HG03280 (cell line): ENCODE measurements at regions not wholly inside any gene's neighbourhood (a gene's known extent, or its start where the extent isn't known, plus 50 kb on each side); places are given as distances from the start of the nearest gene placed in this dataset.

Source experiments
- ATAC-seq: cut with Tn5 transposase; IDR thresholded peaks from one replicate; pipeline ENCODE4 v1.9.1; 2021; ENCODE audit warnings: mild to moderate bottlenecking, moderate library complexity; ENCODE audit not compliant: unreplicated experiment

DNA sequence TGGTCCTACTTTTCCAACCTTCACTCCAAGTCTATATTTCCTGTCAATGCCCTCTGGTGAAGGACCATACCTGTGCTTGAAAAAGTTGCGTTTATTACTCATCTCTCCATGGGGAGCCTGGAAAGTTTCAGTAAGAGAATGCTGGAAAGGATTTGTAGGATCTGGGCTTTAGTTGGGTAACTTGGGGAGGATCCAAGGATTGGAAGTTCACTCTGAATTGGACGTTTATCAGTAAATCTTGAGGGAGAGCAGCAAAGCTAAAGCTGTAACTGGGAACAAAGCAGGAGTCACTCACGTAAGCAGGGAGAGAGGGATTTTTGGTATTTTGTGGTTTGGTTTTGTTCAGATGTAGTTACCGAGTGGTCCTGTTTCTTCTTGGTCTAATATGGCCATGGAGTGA, 51.4 kb upstream of the NPVF start:
- no peak for ATAC-seq

DNA sequence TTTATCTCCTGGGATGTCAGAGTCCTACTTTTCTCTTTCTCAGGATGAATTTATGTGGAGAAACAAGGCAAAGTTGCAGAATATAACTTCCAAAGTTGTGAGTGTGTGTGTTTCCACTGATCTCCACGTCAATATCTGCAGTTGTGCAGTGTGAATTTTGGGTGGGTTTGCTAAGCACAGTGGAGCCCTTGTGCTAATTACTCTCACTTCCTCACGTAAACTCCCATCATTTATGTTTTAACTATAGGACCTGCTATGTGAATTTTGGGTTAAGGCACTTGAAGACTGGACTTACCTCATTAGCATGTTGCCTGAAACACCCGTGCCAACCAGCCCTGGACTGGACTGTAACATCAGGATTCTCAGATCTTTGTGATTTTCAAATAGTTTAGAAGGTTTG, 51.9 kb upstream of the NPVF start:
- ATAC-seq: no peak

DNA sequence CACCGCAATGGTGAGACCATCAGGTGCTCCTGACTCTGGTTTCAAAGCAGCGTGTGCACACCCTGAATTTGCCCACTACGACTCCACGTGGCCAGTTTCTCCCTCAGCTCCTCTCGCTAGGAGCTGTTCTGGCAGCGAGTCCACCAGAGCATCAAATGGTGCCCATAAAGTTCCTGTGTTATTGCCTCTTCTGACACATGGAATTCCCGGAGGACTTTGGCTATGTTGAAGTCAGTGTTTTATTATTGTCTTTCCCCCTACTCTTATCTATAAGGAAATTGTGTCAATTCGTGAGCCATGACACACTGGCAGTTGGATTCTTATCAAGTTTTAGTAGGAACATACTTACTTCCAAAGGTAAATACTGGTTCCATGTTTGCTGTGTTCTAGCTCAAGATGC, 53.9 kb upstream of the NPVF start:
- no peak for ATAC-seq

DNA sequence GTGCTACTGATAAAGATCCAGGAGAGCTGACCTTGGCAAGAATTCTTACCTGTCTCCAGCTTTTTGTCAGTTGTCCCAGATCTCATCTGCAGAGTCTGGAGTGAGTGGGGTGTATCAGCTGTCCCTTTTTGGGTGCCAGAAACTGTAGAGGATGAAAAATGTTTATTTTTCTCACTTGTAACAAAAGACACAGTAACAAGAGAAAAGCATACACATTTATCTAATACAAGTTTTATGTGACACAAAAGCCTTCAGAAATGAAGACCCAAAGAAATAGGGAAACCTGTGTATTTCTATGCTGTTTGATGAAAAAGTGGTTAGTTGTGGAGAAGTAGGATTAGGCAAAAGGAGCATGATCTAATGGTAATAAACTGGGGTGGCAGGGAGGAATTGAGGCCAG, 58.5 kb upstream of the NPVF start:
- no peak for ATAC-seq

DNA sequence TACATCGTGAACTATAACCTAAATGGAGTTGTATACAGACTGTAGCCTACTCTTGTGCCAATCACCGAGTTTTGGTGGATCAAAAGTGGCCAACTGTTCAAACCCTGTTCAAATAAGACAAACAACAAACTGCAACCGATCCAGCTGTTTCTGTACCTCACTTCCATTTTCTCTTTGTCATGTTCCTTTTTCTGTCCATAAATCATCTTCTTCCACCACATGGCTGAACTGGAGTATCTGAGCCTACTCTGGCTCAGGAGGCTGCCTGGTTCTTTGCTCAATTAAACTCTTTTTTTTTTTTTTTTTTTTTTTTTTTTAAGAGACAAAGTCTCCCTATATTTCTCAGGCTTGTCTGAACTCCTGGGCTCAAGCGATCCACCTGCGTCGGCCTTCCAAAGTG, 59.0 kb upstream of the NPVF start:
- ATAC-seq: no peak

DNA sequence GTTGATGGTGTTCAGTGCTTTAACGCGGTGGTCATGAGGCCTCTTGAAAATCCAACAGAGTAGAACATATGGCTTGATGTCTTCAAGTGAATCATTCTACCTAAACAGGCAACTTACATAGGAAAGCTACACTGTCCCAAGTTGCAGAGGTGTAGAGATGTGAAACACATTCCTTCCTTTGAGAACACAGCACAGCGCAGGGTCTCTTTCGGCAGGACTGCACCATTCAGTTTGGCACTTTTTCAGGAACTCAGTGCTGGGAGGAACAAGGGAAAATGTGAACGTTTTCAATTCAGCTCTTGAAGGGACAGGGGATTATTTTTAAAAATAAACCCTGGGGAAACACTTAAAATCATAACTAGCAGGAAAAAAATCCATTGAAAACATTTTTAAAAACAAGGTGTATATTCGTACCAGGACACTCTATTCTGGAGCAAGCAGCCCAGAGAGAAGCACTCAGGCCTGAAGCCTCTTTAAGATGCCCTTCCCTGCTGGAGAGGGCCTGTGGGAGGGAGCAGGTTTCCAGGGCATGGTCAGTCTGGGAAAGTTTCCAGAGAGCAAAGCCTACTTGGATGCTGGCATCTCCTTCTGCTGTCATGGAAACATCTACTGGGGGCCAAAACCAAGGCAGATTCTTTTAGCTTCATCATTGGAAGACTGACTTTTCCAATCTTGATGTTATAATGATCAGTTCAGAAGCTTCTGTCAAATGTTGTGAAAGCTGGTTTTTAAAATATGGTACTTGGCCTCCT, 60.4 kb upstream of the NPVF start:
- ATAC-seq: no peak

DNA sequence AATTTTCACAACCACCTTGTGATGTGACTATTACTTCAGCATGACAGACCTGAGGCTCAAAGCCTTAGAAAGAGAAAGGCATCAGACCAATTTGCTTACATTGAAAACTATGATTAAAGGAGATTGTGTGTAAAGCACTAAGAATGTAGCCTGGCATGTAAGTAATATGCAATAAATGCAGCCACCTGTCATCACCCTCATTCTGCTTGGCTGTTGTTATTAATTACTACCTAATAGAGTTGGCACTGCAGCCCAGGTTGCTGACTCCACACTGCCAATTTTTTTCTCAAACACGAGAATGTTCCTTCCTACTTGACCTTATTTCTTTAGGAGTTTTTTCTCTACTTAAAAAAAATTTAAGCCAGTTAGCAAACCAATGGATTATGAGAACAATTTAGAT, 61.2 kb upstream of the NPVF start:
- ATAC-seq: no peak

DNA sequence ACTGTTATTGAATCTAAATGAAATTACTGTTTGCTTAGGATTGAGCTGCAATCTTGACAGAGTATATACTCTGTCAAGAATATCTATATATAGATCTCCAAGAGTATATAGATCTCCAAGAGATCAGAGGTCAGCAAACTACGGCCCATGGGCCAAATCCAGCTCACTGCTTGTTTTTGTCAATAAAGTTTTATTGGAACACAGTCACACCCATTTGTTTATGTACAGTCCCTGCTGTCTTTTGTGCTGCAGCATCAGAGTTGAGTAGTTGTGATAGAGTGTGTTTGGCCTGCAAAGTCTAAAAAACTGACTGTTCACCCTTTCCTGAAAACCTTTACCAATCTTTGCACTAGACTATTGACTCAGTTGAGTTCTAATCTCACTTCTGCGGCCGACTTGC, 66.3 kb upstream of the NPVF start:
- no peak for ATAC-seq

DNA sequence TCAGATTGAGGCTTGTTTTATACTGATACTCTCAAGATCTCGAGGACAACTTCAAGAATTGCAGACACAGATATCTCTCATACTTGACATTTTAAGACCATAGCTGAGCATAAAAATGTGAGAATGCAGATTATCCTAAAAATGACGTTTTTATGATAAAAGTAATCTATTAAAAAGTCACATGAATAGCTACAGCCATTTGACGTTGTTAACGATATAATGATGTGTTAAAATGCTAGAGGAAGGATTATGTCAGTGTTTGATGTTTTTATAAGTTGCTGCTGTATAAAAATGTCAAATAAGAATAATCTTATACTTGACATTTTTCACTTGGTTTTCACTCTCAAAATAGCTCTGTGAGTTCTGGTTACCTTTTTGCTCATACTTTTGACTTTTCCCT, 67.1 kb upstream of the NPVF start:
- ATAC-seq: no peak

DNA sequence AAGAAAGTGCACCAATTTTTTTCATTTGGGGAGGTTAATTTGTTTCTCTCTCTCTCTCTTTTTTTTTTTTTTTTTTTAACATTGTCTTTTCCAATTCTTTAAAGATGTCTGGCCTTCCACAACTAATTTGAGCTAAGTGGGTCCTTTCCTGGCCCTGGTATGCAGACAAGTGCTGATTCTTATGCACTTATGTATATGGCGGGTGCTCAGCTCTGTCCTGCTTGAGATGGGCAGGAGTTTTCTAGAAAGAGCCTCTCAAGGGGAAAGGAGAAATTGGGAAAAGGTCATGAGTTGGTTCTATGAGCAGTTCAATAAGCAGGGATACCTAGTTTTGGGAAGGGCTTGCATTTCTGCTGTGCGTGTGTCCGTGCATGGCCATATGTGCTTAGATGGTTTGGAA, 67.8 kb upstream of the NPVF start:
- ATAC-seq: no peak

DNA sequence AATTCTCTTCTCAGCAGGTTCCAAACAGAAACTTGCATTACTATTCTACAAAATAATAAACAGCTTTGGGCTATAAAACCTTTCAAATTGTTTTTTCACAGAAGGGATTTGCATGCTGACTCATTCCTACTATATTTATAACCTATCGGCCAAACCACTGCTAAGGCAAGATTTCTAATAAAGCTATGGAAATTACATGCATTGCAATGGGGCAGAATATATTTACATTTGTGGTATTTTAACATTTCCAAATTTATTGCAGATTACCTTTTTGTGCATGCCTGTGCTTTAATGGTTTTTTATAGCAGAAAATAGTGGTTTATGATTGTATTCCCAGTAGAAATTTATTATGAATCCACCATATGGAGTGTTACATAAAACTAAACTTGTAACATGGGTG, 69.0 kb upstream of the NPVF start:
- ATAC-seq: no peak

DNA sequence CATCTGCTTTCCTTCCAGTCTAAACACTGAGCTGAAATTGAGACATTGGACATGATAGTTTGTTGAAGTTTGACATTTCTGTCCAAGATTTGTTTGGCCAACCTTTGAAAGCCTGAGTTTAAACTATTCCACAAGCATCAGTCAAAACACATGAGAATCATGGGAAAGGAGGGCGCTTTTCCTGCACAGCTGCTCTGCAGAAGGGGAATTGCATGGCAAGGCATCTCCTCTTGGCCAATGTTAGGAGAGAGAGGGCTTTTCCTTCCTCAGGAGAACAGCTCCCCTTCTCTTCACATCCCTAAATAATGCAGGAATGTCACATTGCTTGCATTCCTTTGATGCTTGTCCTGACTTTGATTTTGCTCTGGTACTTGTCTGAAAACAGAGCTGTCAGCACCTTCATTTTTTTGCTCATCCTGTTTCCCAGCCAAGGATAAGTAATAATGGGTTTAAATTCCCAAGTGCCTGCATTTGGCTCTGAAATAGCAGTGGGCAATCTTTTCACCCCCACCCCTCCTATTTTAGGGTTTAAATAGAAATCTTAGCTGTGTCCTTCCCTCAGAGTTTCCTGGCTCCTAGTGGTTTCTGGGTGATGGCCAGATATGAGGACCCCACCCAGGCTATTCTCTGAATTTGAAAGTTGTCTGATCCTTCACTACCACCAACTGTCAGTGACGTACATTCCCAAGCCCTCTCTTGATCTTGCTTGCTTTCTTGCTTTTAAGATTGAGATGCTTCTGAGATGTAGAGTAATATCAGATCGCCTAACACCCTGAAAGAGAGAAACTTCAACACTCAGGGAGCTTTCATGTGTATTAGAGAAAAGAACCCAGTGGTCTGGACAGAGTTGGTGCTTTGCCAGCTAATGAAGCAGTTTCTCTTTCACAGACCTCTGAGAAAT, 75.2 kb upstream of the NPVF start:
- no peak for ATAC-seq

DNA sequence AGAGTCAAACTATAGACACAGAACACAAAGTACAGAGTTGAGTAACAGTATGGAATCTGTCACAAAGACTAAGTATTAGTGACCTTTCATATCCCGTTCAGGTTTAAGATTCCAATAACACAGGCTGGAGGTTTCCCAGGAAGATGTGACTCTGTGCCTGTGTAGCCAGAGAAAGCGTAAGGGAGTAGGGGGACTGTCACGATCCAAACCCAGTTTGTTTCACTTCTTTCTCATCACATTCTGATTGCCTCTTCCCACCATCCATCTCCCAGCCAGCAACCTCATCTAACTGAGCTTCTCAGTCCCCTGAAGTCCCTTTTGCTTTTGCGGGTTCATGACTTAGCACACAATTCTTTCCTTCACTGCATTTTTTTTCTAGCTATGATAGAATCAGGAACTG, 76.4 kb upstream of the NPVF start:
- ATAC-seq: no peak

DNA sequence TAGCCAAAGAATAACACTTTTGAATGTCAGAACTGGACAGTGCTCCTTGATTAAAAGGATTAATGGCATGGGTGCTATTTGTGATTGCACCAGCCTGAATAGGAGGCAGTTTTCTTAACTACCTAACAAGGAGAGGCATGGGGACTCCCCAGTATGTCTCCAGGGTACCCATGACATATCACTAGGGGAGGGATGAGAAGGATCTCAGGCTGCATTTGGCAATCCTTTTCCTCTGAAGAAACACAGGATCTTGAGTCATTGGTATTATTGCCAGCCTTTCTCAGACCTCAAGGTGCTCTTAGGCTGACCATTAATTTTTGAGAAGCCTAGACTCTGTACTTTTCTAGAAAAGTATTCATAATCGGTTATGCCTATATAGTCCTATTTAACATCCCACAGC, 77.5 kb upstream of the NPVF start:
- no peak for ATAC-seq

DNA sequence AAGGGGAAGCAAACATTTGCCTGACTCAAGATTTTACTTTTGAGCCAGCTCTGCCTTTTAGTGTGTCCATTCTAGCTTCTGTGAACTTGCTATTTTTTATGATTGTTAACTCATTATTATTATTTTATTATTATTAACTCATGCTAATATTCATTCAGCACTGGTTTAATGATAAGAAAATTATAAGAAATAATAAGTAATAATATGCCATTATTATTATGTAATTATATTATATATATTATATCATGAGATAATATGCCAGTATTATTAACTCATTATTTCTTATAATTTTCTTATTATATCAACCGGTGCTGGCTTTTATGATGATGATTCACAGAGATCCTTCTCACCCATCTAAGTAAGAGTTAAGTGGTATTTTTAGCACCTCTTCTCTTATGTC, 79.3 kb upstream of the NPVF start:
- ATAC-seq: no peak

DNA sequence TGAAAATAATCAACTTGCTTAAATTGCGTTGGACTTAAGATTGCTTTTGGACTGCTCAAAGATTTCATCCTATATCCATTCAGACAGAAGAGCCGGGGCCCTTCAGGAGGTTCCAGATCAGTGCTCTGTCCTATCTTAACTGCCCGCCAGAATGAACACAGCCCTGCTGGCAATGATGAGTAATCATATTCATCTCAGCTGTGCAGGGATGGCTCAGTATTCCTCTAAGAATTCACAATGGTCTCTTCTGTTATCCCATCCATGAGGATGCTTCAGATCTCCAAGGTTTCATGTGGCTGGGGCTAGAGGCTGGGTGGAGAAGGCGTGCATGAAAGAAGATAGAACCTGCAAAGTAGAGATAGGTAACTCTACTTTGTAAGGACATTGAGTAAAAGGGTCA, 80.0 kb upstream of the NPVF start:
- no peak for ATAC-seq

DNA sequence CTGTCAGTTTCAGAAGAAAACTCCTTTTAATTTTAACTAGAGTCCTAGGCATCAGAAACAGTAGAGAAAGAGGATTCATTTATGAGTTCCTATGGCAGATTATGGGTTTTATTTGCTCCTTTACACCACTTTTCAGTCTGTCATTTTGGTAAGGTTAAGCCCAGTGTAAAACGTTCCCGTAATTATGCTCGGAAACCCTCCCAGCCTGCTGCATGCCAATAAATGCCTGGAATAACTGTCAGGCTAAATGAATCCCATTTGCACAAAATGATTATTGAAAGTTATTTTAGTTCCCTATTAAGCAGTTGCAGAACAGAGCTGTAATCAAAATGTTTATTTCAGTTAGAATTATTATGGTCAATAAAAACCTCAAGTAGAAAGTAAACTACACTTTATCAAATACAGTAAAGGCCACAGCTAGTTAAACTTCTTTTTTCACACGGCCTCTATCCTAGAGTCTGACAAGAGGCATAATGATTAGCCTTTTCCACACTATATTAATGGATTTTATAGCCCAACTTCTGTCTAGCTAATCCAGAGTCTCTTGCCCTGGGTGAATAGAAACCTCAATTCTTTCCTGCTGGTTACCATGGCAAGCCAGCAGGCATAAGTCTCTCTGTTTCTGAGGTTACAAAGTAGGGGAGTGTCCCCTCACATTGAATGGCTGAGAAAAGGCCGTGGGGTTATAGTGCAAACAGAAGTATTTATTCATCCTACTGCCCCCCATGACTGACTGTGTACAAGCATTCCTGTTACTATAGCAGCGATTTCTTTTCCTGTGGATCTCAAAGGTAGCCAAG, 80.8 kb upstream of the NPVF start:
- no peak for ATAC-seq

DNA sequence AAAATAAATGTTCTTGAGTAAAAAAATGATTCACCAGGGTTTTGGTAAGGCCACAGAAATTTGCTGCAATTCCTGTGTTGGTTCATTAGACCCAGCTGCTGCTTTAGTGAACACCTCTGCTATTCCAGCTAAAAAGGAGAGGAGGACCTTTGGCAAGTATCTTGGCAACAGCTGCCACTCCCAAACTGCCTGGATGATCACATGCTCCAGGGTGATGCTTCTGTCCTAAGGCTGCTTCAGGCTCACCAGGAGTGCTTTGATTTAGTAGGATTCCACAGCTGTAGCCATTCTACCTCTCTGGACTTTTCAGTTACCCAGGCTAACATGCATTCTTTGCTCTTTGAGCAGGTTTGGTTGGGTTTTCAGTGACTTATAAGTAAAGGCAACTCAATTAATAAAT, 82.6 kb upstream of the NPVF start:
- ATAC-seq: no peak

DNA sequence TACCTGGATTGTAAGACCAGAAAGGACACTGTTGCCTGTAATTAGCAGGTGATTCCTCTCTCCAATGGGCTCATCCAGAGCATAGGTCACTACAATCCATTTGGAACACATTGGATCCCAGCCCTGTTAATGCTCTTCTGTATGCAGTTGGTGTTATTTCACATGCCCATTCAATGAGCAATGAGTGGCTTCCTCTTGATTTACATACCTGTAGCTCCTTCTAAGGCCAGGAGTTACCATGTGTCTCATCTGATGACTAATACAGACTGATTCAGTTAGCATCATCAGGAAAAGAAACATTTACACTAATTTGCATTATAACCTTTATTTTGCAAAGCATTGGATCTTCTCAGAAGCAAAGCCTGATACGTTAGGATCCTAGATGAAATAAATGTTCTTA, 83.1 kb upstream of the NPVF start:
- ATAC-seq: no peak

DNA sequence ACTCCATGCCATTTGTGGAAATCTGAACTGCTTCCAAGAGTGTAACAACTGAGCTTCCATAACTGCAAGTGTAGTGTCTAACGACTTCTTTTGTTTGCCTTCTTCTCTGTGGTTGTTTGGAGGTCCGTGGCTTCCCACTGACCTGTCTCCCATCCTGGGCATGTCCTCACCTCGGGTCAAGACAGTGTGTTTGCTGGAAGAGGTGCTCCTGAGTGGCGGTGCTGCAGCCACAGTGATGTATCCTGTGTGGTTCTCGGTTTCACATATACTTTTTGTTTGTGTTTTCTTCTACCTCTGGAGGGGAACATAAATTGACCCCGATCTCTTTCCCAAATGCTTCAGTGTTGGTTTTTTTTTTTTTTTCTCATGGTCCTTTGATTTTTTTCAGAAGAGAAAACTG, 84.7 kb upstream of the NPVF start:
- ATAC-seq: no peak

DNA sequence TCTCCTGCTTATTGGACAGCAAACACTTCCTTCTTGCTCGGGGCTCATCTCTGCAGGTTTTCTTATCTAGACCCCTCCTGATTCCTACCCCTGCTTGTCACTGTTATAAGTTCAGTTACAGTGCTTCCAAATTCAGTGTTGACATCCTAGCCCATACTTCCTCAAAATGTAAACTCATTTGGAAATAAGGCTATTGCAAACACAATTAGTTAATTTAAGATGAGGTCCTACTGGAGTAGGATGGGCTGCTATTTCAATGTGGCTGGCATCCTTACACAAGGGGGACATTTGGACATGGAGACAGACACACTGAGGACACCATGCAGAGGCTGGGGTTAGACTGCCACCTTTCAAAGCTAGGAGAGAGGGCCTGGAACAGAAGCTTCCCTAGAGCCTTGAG, 85.2 kb upstream of the NPVF start:
- no peak for ATAC-seq
